ENCODE measurements at regions not wholly inside any gene's neighbourhood (a gene's known extent, or its start where the extent isn't known, plus 50 kb on each side); places are given as distances from the start of the nearest gene placed in this dataset.

DNA sequence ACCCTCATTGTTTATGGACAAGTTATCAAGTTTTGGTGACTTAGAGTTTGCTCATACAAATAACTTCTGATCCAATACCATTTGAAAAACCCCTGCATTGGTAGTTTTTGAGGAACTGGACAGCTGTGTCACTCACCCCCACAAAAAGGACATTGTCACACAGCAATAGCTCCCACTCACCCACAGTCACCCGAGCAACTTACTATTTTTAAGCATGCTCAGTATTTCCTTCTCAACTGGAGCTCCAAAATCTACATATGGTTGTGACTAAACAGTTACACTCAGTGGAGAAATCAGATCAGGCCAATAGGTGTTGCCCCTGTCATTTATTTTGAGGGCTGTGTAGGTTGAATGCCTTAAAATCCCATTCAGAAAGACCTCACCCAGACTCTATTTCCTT lies 165.2 kb upstream of the AUTS2 start:
- no peak for TF ChIP-seq POLR2A (IDR thresholded peaks at IDR 0.05)
- TF ChIP-seq, protein P1, sequence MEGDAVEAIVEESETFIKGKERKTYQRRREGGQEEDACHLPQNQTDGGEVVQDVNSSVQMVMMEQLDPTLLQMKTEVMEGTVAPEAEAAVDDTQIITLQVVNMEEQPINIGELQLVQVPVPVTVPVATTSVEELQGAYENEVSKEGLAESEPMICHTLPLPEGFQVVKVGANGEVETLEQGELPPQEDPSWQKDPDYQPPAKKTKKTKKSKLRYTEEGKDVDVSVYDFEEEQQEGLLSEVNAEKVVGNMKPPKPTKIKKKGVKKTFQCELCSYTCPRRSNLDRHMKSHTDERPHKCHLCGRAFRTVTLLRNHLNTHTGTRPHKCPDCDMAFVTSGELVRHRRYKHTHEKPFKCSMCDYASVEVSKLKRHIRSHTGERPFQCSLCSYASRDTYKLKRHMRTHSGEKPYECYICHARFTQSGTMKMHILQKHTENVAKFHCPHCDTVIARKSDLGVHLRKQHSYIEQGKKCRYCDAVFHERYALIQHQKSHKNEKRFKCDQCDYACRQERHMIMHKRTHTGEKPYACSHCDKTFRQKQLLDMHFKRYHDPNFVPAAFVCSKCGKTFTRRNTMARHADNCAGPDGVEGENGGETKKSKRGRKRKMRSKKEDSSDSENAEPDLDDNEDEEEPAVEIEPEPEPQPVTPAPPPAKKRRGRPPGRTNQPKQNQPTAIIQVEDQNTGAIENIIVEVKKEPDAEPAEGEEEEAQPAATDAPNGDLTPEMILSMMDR (IDR thresholded peaks at IDR 0.05), result no peak
- TF ChIP-seq POLR2AphosphoS5 (IDR thresholded peaks at IDR 0.05), result no peak
- no peak for TF ChIP-seq EP300 (IDR thresholded peaks at IDR 0.05)
